Globus pallidus (tissue), 1 donor: ENCODE measurements at regions not wholly inside any gene's neighbourhood (a gene's known extent, or its start where the extent isn't known, plus 50 kb on each side); places are given as distances from the start of the nearest gene placed in this dataset.
A peak's percentile ranks its signal among the peaks of the same experiment; 100 is the strongest.
"Not testable (repeated sequence)": the region's sequence is repeated elsewhere in the genome, so short reads cannot be mapped to it uniquely, and the experiment has no call there.

Experiments used
- DNase-seq: peaks from one replicate; pipeline ENCODE4 v3.0.0-alpha.2; 2015; ENCODE audit warnings: low spot score

DNA sequence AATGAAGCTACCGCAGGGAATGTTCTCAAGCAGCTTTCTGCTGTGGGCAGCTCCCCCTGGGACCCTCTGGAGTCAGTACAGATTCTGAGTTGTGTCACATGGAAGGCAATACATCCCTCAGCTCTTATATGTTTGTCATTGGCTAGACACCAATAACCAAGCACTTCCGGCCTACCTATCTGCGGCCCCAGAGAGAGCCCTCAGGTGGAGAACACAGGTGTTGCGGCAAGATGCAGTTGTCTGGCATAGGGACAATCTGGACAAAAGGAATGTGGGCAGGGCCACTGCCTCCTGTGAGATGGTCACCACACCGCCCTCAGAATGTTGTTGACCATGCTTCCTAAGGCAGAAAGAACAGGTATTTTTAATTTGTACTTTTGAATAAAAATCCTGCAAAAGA is 118.7 kb downstream of the BRMS1L start:
- no peak for DNase-seq

DNA sequence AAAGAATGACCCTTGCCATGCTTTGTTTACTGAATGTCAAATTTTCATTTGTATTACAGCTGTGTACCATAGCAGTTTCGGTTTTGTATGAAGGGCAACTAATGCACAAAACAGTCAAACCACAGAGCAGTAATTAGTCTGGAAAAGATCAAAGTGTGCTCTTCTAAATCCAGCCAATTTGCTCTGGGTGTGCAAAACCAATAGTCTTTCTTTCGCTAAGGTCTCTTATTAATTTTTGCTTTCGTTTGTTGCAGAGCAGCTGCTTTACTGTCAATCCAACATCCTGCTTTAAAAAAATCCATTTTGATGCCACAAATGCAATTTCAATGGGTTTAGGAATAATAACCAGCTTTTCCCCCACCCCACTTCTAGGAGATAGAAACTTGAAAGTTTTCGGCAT is 114.2 kb downstream of the BRMS1L start:
- no peak for DNase-seq

- no peak for DNase-seq
Measured at GRCh38 chr14:35938770-35939169, 112.6 kb downstream of the BRMS1L start.

DNA sequence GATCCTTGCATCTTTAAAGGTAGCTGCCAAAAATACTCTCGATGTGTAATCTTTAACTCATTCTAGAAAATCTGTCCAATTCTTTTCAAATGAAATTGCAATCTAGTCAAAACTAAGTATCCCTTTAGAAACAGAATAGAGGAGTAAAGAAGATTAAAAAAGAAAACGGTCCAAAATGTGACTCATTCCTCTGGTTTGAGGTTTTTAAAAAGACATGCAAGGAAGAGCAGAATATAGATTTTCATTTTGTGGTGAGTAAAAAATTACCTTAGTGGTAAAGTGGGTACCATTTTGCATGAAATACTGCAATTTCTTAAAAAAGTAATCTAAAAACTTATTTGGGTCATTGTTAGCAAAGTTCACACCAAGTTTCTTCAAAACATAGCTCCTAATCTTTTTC is 108.4 kb downstream of the BRMS1L start:
- no peak for DNase-seq

DNA sequence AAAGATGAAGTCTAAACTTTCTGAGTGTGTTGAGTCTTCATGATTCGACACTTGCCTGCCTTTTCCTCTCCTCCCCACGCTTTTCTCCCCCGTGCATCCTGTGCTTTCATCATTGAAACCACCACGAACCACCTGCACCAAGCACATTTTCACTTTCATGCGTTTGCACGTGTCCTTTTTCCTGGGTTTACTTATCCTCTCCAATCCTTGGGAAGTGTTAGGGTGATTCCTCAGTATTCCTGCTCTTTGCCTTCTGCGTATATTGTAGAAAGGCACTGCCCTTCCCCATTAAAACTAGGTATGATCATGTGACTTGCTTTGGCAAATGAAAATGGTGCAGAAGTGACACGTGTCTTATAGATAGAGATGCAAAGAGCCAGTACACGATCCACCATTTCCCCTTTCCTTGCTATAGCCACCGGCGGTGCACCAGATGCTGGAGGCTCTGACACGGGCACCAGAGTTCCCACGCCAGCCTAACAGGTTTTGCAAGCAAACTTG is 106.6 kb downstream of the BRMS1L start:
- DNase-seq = no peak

DNA sequence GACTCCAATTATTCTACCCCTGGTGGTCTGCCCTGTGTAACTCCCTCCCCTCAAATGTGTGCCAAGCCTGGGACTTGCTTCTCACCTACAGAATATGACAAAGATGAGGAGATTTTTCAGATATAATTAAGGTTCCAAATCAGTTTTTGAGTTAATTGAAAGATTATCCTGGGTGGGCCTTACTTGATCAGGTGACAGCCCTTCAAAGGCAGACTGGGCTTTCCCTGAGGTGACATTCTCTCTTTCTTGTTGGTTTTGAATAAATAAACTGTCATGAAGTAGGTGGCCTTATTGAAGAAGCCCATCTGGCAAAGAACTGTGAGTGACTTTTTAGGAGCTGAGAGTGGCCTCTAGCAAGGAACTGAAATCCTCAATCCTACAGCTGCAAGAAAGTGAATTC is 106.0 kb downstream of the BRMS1L start:
- DNase-seq = no peak

- DNase-seq = no peak
Measured at GRCh38 chr14:35931346-35931745, 105.2 kb downstream of the BRMS1L start.

DNA sequence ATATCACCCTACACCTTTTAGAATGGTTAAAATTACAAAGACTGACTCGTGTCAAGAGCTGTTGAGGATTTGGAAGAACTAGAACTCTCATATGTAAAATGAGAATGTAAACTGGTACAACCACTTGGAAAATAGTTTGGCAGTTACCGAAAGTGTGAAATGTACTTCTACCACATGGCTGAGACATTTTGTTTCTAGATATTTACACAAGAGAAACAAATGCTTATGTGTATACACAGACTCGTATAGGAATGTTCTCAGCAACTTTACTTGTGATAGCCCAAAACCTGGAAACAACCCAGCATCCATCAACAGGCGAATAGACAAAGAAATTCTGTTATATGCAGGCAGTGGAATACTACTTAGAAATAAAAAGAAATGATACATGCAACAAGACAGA is 103.0 kb downstream of the BRMS1L start:
- peak; percentile 13 for DNase-seq

- no peak for DNase-seq
Measured at GRCh38 chr14:35927727-35928126, 101.6 kb downstream of the BRMS1L start.

GRCh38 chr14:35925319-35925718 is 99.2 kb downstream of the BRMS1L start:
- no peak for DNase-seq

- DNase-seq = not testable (repeated sequence)
Measured at GRCh38 chr14:35922590-35922989, 96.5 kb downstream of the BRMS1L start.

DNA sequence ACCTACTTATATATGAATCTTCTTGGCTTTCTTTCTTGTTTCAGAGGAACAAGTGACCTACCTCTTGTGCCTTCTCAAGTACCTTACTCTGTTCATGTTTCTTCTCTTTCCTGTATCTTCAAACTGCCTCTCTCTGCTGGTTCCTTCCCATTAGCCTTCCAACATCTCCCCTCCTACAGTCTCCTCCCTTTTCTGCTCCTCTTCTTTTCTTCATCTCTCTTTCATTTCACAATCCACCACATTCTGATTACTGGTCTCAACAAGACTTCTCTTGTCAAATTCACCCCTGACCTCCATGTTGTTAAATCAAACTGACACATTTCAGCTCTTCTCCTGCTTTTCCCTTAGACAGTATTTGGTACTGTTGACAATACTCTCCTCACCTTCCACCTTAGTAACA is 95.6 kb downstream of the BRMS1L start:
- no peak for DNase-seq
